HepG2 (cell line): ENCODE measurements at regions not wholly inside any gene's neighbourhood (a gene's known extent, or its start where the extent isn't known, plus 50 kb on each side); places are given as distances from the start of the nearest gene placed in this dataset.

Experiments
- ATAC-seq: fragments of 200-7000 bp; cut with Tn5 transposase; 3 replicates; pipeline ENCODE4 v1.9.1; 2020; ENCODE audit warnings: mild to moderate bottlenecking, moderate library complexity
- BruUV-seq: library from RNA; stranded (reverse); fragments of 400-500 nt; replicated peaks from 2 replicates; lab custom pipeline; 2021; lab: Mats Ljungman, UMichigan
- CTCF ChIA-PET: fragments of 300-600 bp; formaldehyde crosslinking; extraction: SDS; loops from one replicate; lab custom pipeline; 2021; ENCODE audit warnings: low total read pairs, inconsistent platforms, low intra/inter-chr PET ratio; lab: Yijun Ruan, JAX
- POLR2A ChIA-PET: fragments of 350-600 bp; sonication (Branson Sonifier 250); formaldehyde crosslinking; loops from one replicate; lab custom pipeline; 2020; ENCODE audit warnings: antibody characterized with exemption, inconsistent platforms; lab: Yijun Ruan, JAX
- DNase-seq: peaks from one replicate; pipeline ENCODE4 v3.0.0-alpha.2; 2015; ENCODE audit warnings: low spot score
- FAIRE-seq: peaks from 3 replicates; lab custom pipeline; 2011; peaks lifted over from hg19 to GRCh38; lab: Jason Lieb, UNC
- H2AFZ ChIP-seq: one replicate; pipeline ENCODE4 v1.6.1; 2011; ENCODE audit warnings: low read length, inconsistent platforms
- H3K27ac ChIP-seq: fragments of 300-600 bp; 3 replicates; pipeline ENCODE4 v1.8.0; 2011; ENCODE audit warnings: mixed run types, mild to moderate bottlenecking, mixed read lengths, low read length, inconsistent platforms; ENCODE audit not compliant: insufficient read depth; ENCODE audit errors: extremely low read length
- H3K27me3 ChIP-seq, 2 experiments: fragments of 200-600 bp in 1 of 2; 2 replicates in 1 of 2; 3 replicates in 1 of 2; pipeline versions ENCODE4 v1.6.0 to v1.8.0; 2011; ENCODE audit warnings: low read length in 2 of 2, mild to moderate bottlenecking in 2 of 2, moderate library complexity in 2 of 2, inconsistent platforms in 1 of 2; ENCODE audit not compliant: insufficient read depth in 2 of 2, control insufficient read depth in 1 of 2
- H3K36me3 ChIP-seq, 2 experiments: fragments of 200-600 bp in 1 of 2; replicated peaks in 1 of 2; 2 replicates in 1 of 2; 3 replicates in 1 of 2; pipeline versions ENCODE4 v1.5.1 to v1.8.0; 2011; ENCODE audit warnings: low read length in 2 of 2, inconsistent platforms in 1 of 2; ENCODE audit not compliant: insufficient read depth in 2 of 2, control insufficient read depth in 1 of 2
- H3K4me1 ChIP-seq: 2 replicates; pipeline ENCODE4 v1.5.1; 2012; ENCODE audit warnings: low read length, inconsistent platforms; ENCODE audit not compliant: insufficient read depth
- H3K4me2 ChIP-seq: 2 replicates; pipeline ENCODE4 v1.6.0; 2011; ENCODE audit warnings: low read depth, low read length, inconsistent platforms
- H3K4me3 ChIP-seq, 3 experiments: fragments of 200-600 bp in 1 of 3; sonication (generic), shearing (Covaris generic) in 1 of 3; replicated peaks in 1 of 3; 2 replicates each; pipeline ENCODE4 v1.5.1; 2011 to 2016; ENCODE audit warnings: low read length in 3 of 3, inconsistent platforms in 2 of 3, low read depth in 2 of 3, mild to moderate bottlenecking in 2 of 3, control low read depth in 1 of 3, mixed read lengths in 1 of 3; ENCODE audit not compliant: insufficient read depth in 1 of 3
- H3K79me2 ChIP-seq: one replicate; pipeline ENCODE4 v1.6.1; 2011; ENCODE audit warnings: low read length, inconsistent platforms; ENCODE audit not compliant: insufficient read depth
- H3K9ac ChIP-seq: 2 replicates; pipeline ENCODE4 v1.6.0; 2011; ENCODE audit warnings: mild to moderate bottlenecking, low read depth, low read length, inconsistent platforms; ENCODE audit not compliant: insufficient read depth
- H3K9me3 ChIP-seq: 2 replicates; pipeline ENCODE4 v1.5.1; 2012; ENCODE audit warnings: mild to moderate bottlenecking, low read length
- H4K20me1 ChIP-seq: 2 replicates; pipeline ENCODE4 v1.6.0; 2011; ENCODE audit warnings: inconsistent platforms, mild to moderate bottlenecking, low read length, moderate library complexity; ENCODE audit not compliant: insufficient read depth
- FOXM1 ChIP-seq: sonication (generic); formaldehyde crosslinking; IDR thresholded peaks from 2 replicates; pipeline ENCODE4 v1.5.0; 2020; ENCODE audit warnings: missing genetic modification reagents
- GMEB1 ChIP-seq: sonication (generic); formaldehyde crosslinking; IDR thresholded peaks from 2 replicates; pipeline ENCODE4 v1.5.1; 2020; ENCODE audit warnings: missing genetic modification reagents, mild to moderate bottlenecking, borderline replicate concordance
- HNRNPK ChIP-seq: fragments of 200-400 bp; formaldehyde crosslinking; IDR thresholded peaks from 2 replicates; pipeline ENCODE4 v1.6.1; 2018; ENCODE audit warnings: low read length, low read depth, moderate library complexity, mild to moderate bottlenecking; ENCODE audit not compliant: poor library complexity, severe bottlenecking
- SIN3B ChIP-seq: fragments of 150-350 bp; IDR thresholded peaks from 2 replicates; pipeline ENCODE4 v1.6.1; 2014; ENCODE audit warnings: low read length
- ZNF724P ChIP-seq: sonication (generic); formaldehyde crosslinking; IDR thresholded peaks from 2 replicates; pipeline ENCODE4 v1.8.0; 2022; ENCODE audit warnings: missing genetic modification reagents, borderline replicate concordance
- ZNF784 ChIP-seq: sonication (generic); formaldehyde crosslinking; IDR thresholded peaks from 2 replicates; pipeline ENCODE4 v1.5.1; 2020; ENCODE audit warnings: missing genetic modification reagents, mild to moderate bottlenecking, borderline replicate concordance
- WGBS: methylation state at CpG from one replicate; pipeline ENCODE4 v1.1.6; 2017; ENCODE audit warnings: low lambda C conversion rate; 5-methylcytosine and 5-hydroxymethylcytosine counted together
- in situ Hi-C: cut with HindIII; loops from 2 replicates; pipeline ENCODE4 v1.10.0; 2017; ENCODE audit warnings: low pct_unique_long_range_greater_than_20kb; ENCODE audit not compliant: extremely low pct_ligation_motif_present
- intact Hi-C: fragments of 100-400 bp; cut with micrococcal nuclease; formaldehyde crosslinking; loops from one replicate; pipeline ENCODE4 v1.10.0; 2022; ENCODE audit not compliant: unreplicated experiment

GRCh38 chr2:235371018-235371417 lies 122.8 kb upstream of the AGAP1 start (continued):
- TF ChIP-seq GMEB1 (CRISPR knock-in tag) = no peak
- TF ChIP-seq SIN3B = no peak
- TF ChIP-seq ZNF724P (CRISPR knock-in tag) = no peak
- no peak for TF ChIP-seq ZNF784 (CRISPR knock-in tag)

GRCh38 chr2:235373171-235373570 lies 120.7 kb upstream of the AGAP1 start:
- TF ChIP-seq FOXM1 (CRISPR knock-in tag) (no peak), HNRNPK (peak; percentile 11)
- no peaks in the 10 kb centered on the region for H3K4me1 ChIP-seq
- H3K4me3 ChIP-seq = no peak overlapping the region
- ATAC-seq (no peak), FAIRE-seq (no peak), DNase-seq (no peak)
- ChIA-PET POLR2A (no interaction called here), CTCF (no interaction called here)
- no peak overlapping the region for H3K9ac ChIP-seq
- no peaks in the 10 kb centered on the region for H3K36me3 ChIP-seq
- no TSS peak for BruUV-seq
- WGBS = 17% methylated on average over 2 of the region's 2 CpGs
- H2AFZ ChIP-seq = no peak overlapping the region
- in situ Hi-C loops = no loop called here
- no peaks in the 10 kb centered on the region for H3K9me3 ChIP-seq
- no peak overlapping the region for H3K4me2 ChIP-seq
- H4K20me1 ChIP-seq = no peaks in the 10 kb centered on the region
- peaks cover 4 to 32% of the 10 kb centered on the region in 2 experiments; a peak in 3 of 5 replicates for H3K27me3 ChIP-seq
- no peak overlapping the region for H3K27ac ChIP-seq
- intact Hi-C loops = no loop called here
- no peaks in the 10 kb centered on the region for H3K79me2 ChIP-seq
